ENCODE measurements at regions not wholly inside any gene's neighbourhood (a gene's known extent, or its start where the extent isn't known, plus 50 kb on each side); places are given as distances from the start of the nearest gene placed in this dataset.

DNA sequence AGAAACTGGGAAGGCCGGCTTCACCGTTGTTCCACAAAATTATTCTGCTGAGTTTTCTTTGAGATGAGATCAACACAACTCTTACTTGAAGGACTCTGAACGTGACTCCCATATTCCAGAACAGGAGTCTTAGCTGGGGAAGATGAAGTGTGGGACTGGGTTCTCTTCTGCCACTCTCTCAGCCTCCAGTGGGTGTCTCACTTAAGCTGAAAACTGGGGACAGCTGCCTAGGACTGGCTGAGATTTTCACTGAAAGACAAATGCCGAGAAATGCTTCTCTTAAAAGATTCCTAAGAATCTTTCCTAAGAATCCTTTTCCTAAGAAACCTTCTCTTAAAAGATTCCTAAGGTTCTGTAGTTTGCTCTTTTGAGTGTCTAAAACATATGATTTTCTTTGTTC is 156.6 kb upstream of the LHCGR start:
- TF ChIP-seq, protein P1, sequence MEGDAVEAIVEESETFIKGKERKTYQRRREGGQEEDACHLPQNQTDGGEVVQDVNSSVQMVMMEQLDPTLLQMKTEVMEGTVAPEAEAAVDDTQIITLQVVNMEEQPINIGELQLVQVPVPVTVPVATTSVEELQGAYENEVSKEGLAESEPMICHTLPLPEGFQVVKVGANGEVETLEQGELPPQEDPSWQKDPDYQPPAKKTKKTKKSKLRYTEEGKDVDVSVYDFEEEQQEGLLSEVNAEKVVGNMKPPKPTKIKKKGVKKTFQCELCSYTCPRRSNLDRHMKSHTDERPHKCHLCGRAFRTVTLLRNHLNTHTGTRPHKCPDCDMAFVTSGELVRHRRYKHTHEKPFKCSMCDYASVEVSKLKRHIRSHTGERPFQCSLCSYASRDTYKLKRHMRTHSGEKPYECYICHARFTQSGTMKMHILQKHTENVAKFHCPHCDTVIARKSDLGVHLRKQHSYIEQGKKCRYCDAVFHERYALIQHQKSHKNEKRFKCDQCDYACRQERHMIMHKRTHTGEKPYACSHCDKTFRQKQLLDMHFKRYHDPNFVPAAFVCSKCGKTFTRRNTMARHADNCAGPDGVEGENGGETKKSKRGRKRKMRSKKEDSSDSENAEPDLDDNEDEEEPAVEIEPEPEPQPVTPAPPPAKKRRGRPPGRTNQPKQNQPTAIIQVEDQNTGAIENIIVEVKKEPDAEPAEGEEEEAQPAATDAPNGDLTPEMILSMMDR (conservative IDR thresholded peaks at IDR 0.05) = peak; percentile 18
- no peak overlapping the region for H3K27ac Mint-ChIP-seq
- H3K9me3 Mint-ChIP-seq = no peaks in the 10 kb centered on the region
- no peaks in the 10 kb centered on the region for H3K36me3 Mint-ChIP-seq
- H3K4me1 Mint-ChIP-seq (ENCODE audit: unreplicated experiment) = no peaks in the 10 kb centered on the region
- no peak overlapping the region for H3K4me3 Mint-ChIP-seq
- peaks cover 3% of the 10 kb centered on the region for H3K27me3 Mint-ChIP-seq
- no peak for DNase-seq (ENCODE audit: extremely low spot score, unreplicated experiment)

DNA sequence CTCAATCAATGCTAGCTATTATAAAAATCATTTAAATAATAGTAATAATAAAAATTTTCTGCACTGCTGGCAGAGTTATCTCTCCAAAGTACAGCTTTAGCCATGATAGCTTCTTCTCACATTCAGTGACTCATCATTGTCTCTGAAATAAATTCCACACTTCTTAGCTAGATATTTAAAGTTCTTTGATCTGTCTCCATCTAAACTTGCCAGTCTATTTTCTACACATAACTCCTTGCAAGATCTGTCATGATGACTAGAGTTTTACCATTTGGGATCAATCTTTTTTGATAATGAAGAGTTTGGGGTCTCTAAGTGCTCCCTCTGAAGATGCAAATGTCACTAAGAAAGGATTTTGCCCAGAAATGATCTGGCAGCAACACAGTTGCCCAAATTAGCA is 155.4 kb upstream of the LHCGR start:
- no peaks in the 10 kb centered on the region for H3K36me3 Mint-ChIP-seq
- TF ChIP-seq, protein P1 (conservative IDR thresholded peaks at IDR 0.05) = no peak
- H3K27ac Mint-ChIP-seq = no peak overlapping the region
- no peak for DNase-seq (ENCODE audit: extremely low spot score, unreplicated experiment)
- H3K4me3 Mint-ChIP-seq = no peak overlapping the region
- no peaks in the 10 kb centered on the region for H3K9me3 Mint-ChIP-seq
- H3K27me3 Mint-ChIP-seq = peaks cover 3% of the 10 kb centered on the region
- peaks cover 8% of the 10 kb centered on the region for H3K4me1 Mint-ChIP-seq (ENCODE audit: unreplicated experiment)

DNA sequence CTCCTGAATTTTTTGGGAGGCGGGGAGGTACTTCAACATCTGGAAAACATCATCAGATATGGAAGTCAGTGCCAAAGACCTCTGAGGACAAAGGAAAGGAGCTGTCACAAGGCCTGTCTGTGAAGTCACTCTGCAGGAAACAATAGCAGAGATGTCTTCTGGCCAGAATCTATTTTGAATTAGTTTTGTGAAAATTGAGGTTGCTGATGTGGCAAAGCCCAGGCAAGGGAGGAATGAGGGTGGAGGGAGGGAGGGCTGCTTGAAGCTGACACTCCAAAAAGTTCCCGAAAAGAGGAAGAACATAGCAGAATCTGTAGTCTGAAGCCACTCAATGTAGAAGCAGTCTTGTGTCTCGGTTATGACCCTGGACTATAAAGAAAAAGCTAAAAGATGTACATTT is 151.1 kb upstream of the LHCGR start:
- Mint-ChIP-seq H3K4me3 (no peak overlapping the region), H3K27ac (peak overlapping the region; percentile 53), H3K9me3 (no peaks in the 10 kb centered on the region), H3K4me1 (ENCODE audit: unreplicated experiment) (peaks cover 16% of the 10 kb centered on the region), H3K36me3 (no peaks in the 10 kb centered on the region), H3K27me3 (peaks cover 3% of the 10 kb centered on the region)
- TF ChIP-seq, protein P1 (conservative IDR thresholded peaks at IDR 0.05) = no peak
- DNase-seq (ENCODE audit: extremely low spot score, unreplicated experiment) = no peak

DNA sequence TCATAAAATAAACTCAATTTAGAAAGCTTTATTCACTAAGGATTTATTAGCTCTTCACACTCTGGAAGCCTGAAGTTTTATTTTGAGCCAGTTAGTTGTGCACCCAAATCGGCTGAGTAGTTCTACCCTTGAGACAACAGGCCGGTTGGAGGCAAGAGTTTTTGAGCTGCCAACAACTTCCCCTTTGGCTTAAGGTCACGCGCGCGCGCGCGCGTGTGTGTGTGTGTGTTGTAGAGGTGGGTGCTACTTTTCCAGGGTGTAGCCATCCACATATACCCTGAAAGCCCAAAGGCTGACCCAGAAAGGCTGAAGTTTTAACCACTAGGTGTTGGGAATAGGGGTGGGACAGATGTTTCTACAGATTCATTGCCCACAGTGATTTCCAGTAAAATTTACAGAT is 150.2 kb upstream of the LHCGR start:
- Mint-ChIP-seq H3K4me1 (ENCODE audit: unreplicated experiment) (peaks cover 16% of the 10 kb centered on the region), H3K36me3 (no peaks in the 10 kb centered on the region), H3K4me3 (no peak overlapping the region), H3K9me3 (no peaks in the 10 kb centered on the region), H3K27me3 (peaks cover 3% of the 10 kb centered on the region), H3K27ac (no peak overlapping the region)
- TF ChIP-seq, protein P1 (conservative IDR thresholded peaks at IDR 0.05) = no peak
- DNase-seq (ENCODE audit: extremely low spot score, unreplicated experiment) = no peak

DNA sequence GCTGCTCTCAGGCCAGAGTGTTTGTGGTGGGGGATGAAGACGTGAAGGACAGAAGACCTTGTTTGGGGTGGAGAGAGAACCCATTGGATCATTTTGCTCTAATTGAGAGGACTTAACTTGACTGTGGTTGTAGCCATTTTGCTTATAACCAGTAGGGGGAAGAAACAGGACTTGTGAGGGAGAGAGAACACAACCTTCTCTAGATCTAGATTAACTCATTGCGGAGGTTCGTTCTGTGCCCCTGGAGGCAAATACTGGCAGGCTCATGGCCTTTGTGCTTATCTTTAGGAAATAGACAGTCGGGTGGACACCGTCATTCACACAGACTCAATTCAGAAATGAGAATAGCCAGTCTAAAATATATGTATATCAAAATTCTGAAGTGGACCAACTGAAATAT is 147.0 kb upstream of the LHCGR start:
- no peak for DNase-seq (ENCODE audit: extremely low spot score, unreplicated experiment)
- H3K36me3 Mint-ChIP-seq = no peaks in the 10 kb centered on the region
- no peak overlapping the region for H3K27ac Mint-ChIP-seq
- H3K4me3 Mint-ChIP-seq = no peak overlapping the region
- no peaks in the 10 kb centered on the region for H3K9me3 Mint-ChIP-seq
- peaks cover 8% of the 10 kb centered on the region for H3K27me3 Mint-ChIP-seq
- TF ChIP-seq, protein P1 (conservative IDR thresholded peaks at IDR 0.05) = no peak
- peaks cover 16% of the 10 kb centered on the region for H3K4me1 Mint-ChIP-seq (ENCODE audit: unreplicated experiment)

DNA sequence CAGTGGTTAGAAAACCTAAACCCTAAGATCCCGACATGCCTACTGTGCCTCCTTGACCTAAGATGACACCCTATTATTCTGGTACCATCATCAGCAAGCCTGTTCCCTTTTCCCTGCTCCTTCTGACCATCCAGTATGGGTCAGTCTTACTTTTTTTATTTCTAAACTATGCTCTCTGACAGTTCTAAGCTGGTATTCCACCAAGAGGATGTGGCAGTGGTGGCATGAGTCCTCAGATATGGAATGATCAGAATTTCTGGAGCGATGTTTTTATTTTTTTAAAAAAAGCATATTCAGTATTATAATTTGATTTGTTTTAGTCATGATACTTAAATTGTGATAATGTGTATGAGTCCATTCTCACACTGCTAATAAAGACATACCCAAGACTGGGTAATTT is 145.9 kb upstream of the LHCGR start:
- Mint-ChIP-seq H3K4me3 (no peak overlapping the region), H3K4me1 (ENCODE audit: unreplicated experiment) (peaks cover 12% of the 10 kb centered on the region), H3K36me3 (no peaks in the 10 kb centered on the region), H3K9me3 (no peaks in the 10 kb centered on the region), H3K27me3 (peaks cover 8% of the 10 kb centered on the region), H3K27ac (no peak overlapping the region)
- no peak for DNase-seq (ENCODE audit: extremely low spot score, unreplicated experiment)
- TF ChIP-seq, protein P1 (conservative IDR thresholded peaks at IDR 0.05) = no peak
